OCI-LY1 (cell line): ENCODE measurements at regions not wholly inside any gene's neighbourhood (a gene's known extent, or its start where the extent isn't known, plus 50 kb on each side); places are given as distances from the start of the nearest gene placed in this dataset.

Experiments
- H2AFZ ChIP-seq: fragments of 200-600 bp; sonication (generic), shearing (Covaris generic); 2 replicates; pipeline ENCODE4 v1.6.0; 2014; ENCODE audit warnings: antibody characterized with exemption, mild to moderate bottlenecking, low read length
- H3F3A ChIP-seq: fragments of 200-600 bp; sonication (generic), shearing (Covaris generic); 2 replicates; pipeline ENCODE4 v1.6.0; 2014; ENCODE audit warnings: mild to moderate bottlenecking, antibody characterized with exemption, low read length, moderate library complexity; ENCODE audit not compliant: insufficient read depth
- H3K27ac ChIP-seq: fragments of 200-600 bp; sonication (generic); 2 replicates; pipeline ENCODE4 v1.5.1; 2014; ENCODE audit warnings: low read length, mixed run types, mild to moderate bottlenecking, low read depth; ENCODE audit not compliant: poor library complexity, severe bottlenecking
- H3K27me3 ChIP-seq: fragments of 200-600 bp; sonication (generic); 2 replicates; pipeline ENCODE4 v1.6.0; 2014; ENCODE audit warnings: antibody characterized with exemption, mild to moderate bottlenecking, low read length, moderate library complexity; ENCODE audit not compliant: insufficient read depth
- H3K36me3 ChIP-seq: fragments of 200-600 bp; sonication (generic); 2 replicates; pipeline ENCODE4 v1.6.1; 2014; ENCODE audit warnings: mild to moderate bottlenecking, antibody characterized with exemption, low read length, moderate library complexity, mixed read lengths; ENCODE audit not compliant: insufficient read depth
- H3K4me1 ChIP-seq: fragments of 200-600 bp; sonication (generic); 2 replicates; pipeline ENCODE4 v1.5.1; 2014; ENCODE audit warnings: mild to moderate bottlenecking, low read length, moderate library complexity; ENCODE audit not compliant: insufficient read depth, severe bottlenecking
- H3K4me2 ChIP-seq: fragments of 200-600 bp; sonication (generic), shearing (Covaris generic); 2 replicates; pipeline ENCODE4 v1.6.1; 2014; ENCODE audit warnings: low read length
- H3K4me3 ChIP-seq: fragments of 200-600 bp; sonication (generic); 2 replicates; pipeline ENCODE4 v1.5.1; 2014; ENCODE audit warnings: low read length, low read depth, mild to moderate bottlenecking, mixed read lengths; ENCODE audit not compliant: poor library complexity, severe bottlenecking
- H3K79me2 ChIP-seq: fragments of 200-600 bp; shearing (Covaris generic); 2 replicates; pipeline ENCODE4 v1.6.1; 2016; ENCODE audit warnings: mixed run types, low read length, mixed read lengths; ENCODE audit not compliant: insufficient read depth
- H3K9ac ChIP-seq: fragments of 200-600 bp; sonication (generic), shearing (Covaris generic); 2 replicates; pipeline ENCODE4 v1.6.1; 2014; ENCODE audit warnings: mild to moderate bottlenecking, low read length, mixed read lengths
- H3K9me2 ChIP-seq: fragments of 200-600 bp; sonication (generic), shearing (Covaris generic); 2 replicates; pipeline ENCODE4 v1.6.1; 2014; ENCODE audit warnings: low read depth, mild to moderate bottlenecking, low read length, mixed read lengths
- H3K9me3 ChIP-seq: fragments of 200-600 bp; shearing (Covaris generic); 2 replicates; pipeline ENCODE4 v1.6.1; 2014; ENCODE audit warnings: low read length, mixed read lengths
- H4K20me1 ChIP-seq: fragments of 200-600 bp; sonication (generic), shearing (Covaris generic); 2 replicates; pipeline ENCODE4 v1.6.0; 2016; ENCODE audit warnings: mild to moderate bottlenecking, low read length; ENCODE audit not compliant: insufficient read depth
- EZH2 ChIP-seq: fragments of 200-600 bp; sonication (generic), shearing (Covaris generic); IDR thresholded peaks from 2 replicates; pipeline ENCODE4 v1.8.0; 2017; ENCODE audit warnings: borderline replicate concordance, mixed run types, mild to moderate bottlenecking, antibody characterized with exemption, low read length, moderate library complexity, mixed read lengths
- TF ChIP-seq, protein P1 (sequence below): fragments of 200-600 bp; sonication (generic), shearing (Covaris generic); IDR thresholded peaks from 2 replicates; pipeline ENCODE4 v1.5.1; 2017; ENCODE audit warnings: mild to moderate bottlenecking, antibody characterized with exemption, low read length, moderate library complexity, mixed read lengths

DNA sequence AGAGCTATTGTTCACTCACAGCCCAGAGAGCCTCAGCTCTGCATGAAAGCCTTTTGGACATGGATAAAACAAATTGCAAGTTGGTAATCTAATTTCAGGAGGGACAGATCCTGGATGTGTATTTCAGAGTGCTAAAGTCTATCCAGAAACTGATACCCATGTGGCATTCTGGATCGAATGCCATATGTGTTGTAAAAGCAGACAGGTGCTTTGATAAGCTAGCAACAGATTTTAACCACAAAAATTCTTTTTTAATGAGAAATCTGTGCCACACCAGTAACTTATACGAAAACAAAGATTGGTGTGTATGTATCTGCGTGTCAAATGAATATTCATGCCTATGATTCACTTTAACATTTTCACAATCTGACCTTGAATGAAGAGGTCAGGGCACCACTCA lies 936.6 kb upstream of the MAP3K7 start:
- H3K27me3 ChIP-seq: no peaks in the 10 kb centered on the region
- H3K4me3 ChIP-seq: no peak overlapping the region
- H2AFZ ChIP-seq: no peak overlapping the region
- H3K27ac ChIP-seq: no peak overlapping the region
- no peaks in the 10 kb centered on the region for H3K36me3 ChIP-seq
- no peaks in the 10 kb centered on the region for H3K79me2 ChIP-seq
- H3K9me2 ChIP-seq: no peaks in the 10 kb centered on the region
- H3F3A ChIP-seq: no peaks in the 10 kb centered on the region
- H3K4me2 ChIP-seq: no peak overlapping the region
- no peak overlapping the region for H3K9ac ChIP-seq
- H4K20me1 ChIP-seq: no peaks in the 10 kb centered on the region
- H3K4me1 ChIP-seq: no peaks in the 10 kb centered on the region
- no peaks in the 10 kb centered on the region for H3K9me3 ChIP-seq
- no peak for TF ChIP-seq EZH2
- TF ChIP-seq, protein P1, sequence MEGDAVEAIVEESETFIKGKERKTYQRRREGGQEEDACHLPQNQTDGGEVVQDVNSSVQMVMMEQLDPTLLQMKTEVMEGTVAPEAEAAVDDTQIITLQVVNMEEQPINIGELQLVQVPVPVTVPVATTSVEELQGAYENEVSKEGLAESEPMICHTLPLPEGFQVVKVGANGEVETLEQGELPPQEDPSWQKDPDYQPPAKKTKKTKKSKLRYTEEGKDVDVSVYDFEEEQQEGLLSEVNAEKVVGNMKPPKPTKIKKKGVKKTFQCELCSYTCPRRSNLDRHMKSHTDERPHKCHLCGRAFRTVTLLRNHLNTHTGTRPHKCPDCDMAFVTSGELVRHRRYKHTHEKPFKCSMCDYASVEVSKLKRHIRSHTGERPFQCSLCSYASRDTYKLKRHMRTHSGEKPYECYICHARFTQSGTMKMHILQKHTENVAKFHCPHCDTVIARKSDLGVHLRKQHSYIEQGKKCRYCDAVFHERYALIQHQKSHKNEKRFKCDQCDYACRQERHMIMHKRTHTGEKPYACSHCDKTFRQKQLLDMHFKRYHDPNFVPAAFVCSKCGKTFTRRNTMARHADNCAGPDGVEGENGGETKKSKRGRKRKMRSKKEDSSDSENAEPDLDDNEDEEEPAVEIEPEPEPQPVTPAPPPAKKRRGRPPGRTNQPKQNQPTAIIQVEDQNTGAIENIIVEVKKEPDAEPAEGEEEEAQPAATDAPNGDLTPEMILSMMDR: no peak

DNA sequence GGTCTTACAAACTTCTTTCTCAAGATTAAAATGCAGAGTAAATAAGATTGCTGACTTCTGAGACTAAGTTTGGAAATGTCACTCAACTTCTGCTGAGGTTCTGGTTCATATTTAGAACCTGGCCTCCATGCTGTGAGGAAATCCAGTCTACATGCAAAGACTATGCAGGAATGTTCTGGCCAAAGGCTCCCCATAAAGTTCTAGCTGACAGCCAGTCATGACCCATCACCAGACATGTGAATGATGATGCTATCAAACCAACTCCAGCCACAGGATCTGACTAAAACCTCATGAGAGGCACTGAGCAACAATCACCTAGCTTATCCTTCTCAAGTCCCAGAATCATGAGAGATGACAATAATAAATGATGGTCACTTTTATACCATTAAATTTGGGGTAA lies 935.1 kb upstream of the MAP3K7 start:
- no peak overlapping the region for H3K27ac ChIP-seq
- H3K4me3 ChIP-seq: no peak overlapping the region
- H3K4me2 ChIP-seq: no peak overlapping the region
- H2AFZ ChIP-seq: no peak overlapping the region
- no peaks in the 10 kb centered on the region for H3K4me1 ChIP-seq
- H4K20me1 ChIP-seq: no peaks in the 10 kb centered on the region
- no peaks in the 10 kb centered on the region for H3K36me3 ChIP-seq
- no peak overlapping the region for H3K9ac ChIP-seq
- no peaks in the 10 kb centered on the region for H3K9me3 ChIP-seq
- TF ChIP-seq, protein P1: no peak
- no peak for TF ChIP-seq EZH2
- no peaks in the 10 kb centered on the region for H3K9me2 ChIP-seq
- no peaks in the 10 kb centered on the region for H3K27me3 ChIP-seq
- no peaks in the 10 kb centered on the region for H3F3A ChIP-seq
- H3K79me2 ChIP-seq: no peaks in the 10 kb centered on the region

DNA sequence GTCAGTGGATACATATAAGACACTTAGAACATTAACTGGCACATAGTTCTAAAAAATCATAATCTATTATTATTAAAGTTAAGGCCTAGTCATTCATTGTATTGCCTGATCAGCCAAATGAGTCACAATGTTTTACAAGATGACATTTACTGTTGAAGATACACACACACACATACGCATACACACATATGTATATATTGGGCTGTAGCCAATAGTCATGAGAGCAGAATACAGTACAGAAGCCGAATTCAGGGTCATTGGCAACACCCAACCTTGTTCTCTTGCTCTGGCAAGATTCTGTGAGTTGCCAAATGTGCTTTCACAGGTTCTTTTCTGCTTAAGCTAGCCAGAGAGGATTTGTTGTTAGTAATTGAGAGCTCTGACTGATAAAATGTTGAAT lies 922.8 kb upstream of the MAP3K7 start:
- Histone ChIP-seq H3K4me1 (no peaks in the 10 kb centered on the region), H3K9me2 (no peaks in the 10 kb centered on the region), H2AFZ (no peak overlapping the region), H3K9ac (no peak overlapping the region), H3K4me2 (no peak overlapping the region), H3K36me3 (no peaks in the 10 kb centered on the region), H3K9me3 (no peaks in the 10 kb centered on the region), H3K4me3 (no peak overlapping the region), H3F3A (no peaks in the 10 kb centered on the region), H3K79me2 (no peaks in the 10 kb centered on the region), H3K27ac (no peak overlapping the region), H4K20me1 (no peaks in the 10 kb centered on the region), H3K27me3 (no peaks in the 10 kb centered on the region)
- TF ChIP-seq, protein P1: no peak
- TF ChIP-seq EZH2: no peak
